ENCODE measurements at regions not wholly inside any gene's neighbourhood (a gene's known extent, or its start where the extent isn't known, plus 50 kb on each side); places are given as distances from the start of the nearest gene placed in this dataset.

DNA sequence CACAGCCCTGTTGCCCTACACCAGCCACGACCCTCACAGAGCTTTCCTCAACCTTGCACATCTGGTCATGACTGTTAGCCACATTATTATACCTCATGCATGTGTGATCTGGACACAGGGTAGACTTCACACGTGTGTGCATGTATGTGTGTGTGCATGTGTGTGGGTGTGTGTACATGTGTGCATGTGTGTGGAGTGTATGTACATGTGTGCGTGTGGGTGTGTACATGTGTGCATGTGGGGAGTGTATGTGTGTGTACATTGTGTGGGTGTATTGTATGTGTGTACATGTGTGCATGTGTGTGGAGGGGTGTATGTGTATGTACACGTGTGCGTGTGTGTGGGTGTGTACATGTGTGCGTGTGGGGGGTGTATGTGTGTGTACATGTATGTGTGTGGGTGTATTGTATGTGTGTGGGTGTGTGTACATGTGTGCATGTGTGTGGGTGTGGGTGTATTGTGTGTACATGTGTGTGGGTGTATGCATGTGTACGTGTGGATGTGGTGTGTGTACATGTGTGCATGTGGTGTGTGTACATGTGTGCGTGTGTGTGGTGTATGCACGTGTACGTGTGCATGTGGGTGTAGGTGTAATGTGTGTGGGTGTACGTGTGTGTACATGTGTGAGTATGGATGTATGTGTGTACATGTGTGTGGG, 130.2 kb downstream of the C16orf95 start:
- H3K4me3 ChIP-seq (ENCODE audit: low read depth, low read length): no peak overlapping the region
- ChIA-PET CTCF (no interaction called here), POLR2A (no interaction called here)
- no peak for DNase-seq (ENCODE audit: low read depth, low spot score)
- TF ChIP-seq, protein P1, sequence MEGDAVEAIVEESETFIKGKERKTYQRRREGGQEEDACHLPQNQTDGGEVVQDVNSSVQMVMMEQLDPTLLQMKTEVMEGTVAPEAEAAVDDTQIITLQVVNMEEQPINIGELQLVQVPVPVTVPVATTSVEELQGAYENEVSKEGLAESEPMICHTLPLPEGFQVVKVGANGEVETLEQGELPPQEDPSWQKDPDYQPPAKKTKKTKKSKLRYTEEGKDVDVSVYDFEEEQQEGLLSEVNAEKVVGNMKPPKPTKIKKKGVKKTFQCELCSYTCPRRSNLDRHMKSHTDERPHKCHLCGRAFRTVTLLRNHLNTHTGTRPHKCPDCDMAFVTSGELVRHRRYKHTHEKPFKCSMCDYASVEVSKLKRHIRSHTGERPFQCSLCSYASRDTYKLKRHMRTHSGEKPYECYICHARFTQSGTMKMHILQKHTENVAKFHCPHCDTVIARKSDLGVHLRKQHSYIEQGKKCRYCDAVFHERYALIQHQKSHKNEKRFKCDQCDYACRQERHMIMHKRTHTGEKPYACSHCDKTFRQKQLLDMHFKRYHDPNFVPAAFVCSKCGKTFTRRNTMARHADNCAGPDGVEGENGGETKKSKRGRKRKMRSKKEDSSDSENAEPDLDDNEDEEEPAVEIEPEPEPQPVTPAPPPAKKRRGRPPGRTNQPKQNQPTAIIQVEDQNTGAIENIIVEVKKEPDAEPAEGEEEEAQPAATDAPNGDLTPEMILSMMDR (IDR thresholded peaks at IDR 0.05; ENCODE audit: insufficient read depth, low read length, missing control alignments): no peak

DNA sequence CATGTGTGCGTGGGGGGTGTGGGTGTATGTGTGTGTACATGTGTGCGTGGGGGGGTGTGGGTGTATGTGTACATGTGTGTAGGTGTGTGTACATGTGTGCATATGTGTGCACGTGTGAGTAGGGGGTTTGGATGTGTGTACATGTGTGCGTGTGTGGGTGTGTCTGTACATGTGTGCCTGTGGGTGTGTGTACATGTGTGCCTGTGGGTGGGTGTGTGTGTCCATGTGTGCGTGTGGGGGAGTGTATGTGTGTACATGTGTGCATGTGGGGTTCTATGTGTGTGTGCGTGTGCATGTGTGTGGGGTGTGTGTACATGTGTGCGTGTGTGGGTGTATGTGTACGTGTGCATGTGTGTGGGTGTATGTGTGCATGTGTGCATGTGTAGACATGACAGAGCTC, 129.1 kb downstream of the C16orf95 start:
- ChIA-PET CTCF (interaction anchor here (4.6 kb wide), 1 partner anchor 14 kb away, joined by 35 read pairs; no protein-coding TSS in a partner anchor), POLR2A (no interaction called here)
- TF ChIP-seq, protein P1 (IDR thresholded peaks at IDR 0.05; ENCODE audit: insufficient read depth, low read length, missing control alignments): no peak
- DNase-seq (ENCODE audit: low read depth, low spot score): no peak
- H3K4me3 ChIP-seq (ENCODE audit: low read depth, low read length): no peak overlapping the region

DNA sequence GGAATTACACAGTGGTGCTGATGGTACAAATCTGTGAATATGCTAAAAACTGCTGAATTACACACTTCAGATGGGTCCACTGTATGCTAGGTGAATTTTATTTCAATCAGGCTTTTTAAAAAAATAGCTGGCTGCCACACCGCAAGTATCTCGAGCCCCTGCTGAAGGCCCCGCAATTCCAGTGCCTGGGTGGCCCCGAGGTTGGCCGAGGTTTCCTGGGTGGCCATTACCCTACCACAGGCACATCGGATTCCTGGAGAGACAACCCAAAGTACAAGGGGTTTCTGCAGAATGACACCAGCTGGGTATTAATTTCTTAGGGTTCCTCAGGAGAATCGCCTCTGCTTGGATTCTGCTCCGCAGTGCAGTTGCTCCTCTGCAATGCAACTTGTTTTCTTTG, 127.8 kb downstream of the C16orf95 start:
- TF ChIP-seq, protein P1 (IDR thresholded peaks at IDR 0.05; ENCODE audit: insufficient read depth, low read length, missing control alignments): no peak
- POLR2A ChIA-PET: no interaction called here

DNA sequence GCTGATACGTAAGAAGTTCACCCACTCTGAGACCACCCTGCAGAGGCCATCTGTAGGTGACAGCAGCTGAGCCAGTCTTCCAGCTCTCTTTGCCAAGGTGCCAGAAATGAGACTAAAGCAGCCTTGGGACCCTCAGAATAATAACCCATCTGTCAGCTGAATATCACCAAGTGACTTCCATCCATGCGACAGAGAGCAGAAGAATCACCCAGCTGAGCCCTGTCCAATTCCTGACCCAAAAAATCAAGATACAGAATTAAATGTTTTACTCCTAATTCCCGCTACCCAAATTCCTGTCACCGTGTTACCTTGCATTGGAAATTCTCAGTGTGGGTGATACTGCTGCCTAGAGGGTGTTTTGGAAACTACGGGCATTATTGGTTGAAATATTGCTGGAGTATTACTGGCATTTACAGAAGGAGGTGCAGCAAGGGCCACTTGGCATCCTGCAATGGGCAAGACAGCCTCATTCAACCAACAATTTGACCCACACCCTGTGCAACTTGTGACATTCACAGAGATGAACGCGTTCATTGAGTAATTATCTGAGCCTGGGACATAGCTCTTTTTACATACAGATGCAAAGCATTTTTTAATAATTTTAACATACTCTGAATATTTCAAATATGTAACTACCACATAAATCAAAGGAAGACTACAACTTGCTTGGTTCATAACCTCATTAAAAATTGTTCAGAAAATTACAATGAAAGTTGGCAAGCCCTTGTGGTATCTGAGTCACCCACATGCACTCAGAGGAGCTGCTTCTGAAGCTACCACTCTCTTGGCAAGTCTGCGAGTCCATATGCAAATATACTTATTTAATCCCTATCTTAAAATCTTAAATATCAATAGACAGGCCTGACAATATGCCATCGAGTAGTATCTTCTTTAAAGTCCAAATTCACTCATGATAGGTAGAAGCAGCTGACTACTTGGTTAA, 126.6 kb downstream of the C16orf95 start:
- TF ChIP-seq, protein P1 (IDR thresholded peaks at IDR 0.05; ENCODE audit: insufficient read depth, low read length, missing control alignments): no peak
- DNase-seq (ENCODE audit: low read depth, low spot score): no peak
- CTCF ChIA-PET: interaction anchor here (0.8 to 4.6 kb wide), 6 partner anchors 12 to 629 kb away, joined by 3 to 35 read pairs (median 6); no protein-coding TSS in a partner anchor
- POLR2A ChIA-PET: interaction anchor here (1.0 kb wide), 1 partner anchor 615 kb away, joined by 5 read pairs; no protein-coding TSS in a partner anchor
- H3K4me3 ChIP-seq (ENCODE audit: low read depth, low read length): no peak overlapping the region

More for the DNA sequence above, 127.8 kb downstream of the C16orf95 start:
- H3K4me3 ChIP-seq (ENCODE audit: low read depth, low read length): no peak overlapping the region
- CTCF ChIA-PET: interaction anchor here (3.1 to 4.6 kb wide), 3 partner anchors 13 to 127 kb away, joined by 9 to 35 read pairs (median 17); no protein-coding TSS in a partner anchor
- no peak for DNase-seq (ENCODE audit: low read depth, low spot score)

DNA sequence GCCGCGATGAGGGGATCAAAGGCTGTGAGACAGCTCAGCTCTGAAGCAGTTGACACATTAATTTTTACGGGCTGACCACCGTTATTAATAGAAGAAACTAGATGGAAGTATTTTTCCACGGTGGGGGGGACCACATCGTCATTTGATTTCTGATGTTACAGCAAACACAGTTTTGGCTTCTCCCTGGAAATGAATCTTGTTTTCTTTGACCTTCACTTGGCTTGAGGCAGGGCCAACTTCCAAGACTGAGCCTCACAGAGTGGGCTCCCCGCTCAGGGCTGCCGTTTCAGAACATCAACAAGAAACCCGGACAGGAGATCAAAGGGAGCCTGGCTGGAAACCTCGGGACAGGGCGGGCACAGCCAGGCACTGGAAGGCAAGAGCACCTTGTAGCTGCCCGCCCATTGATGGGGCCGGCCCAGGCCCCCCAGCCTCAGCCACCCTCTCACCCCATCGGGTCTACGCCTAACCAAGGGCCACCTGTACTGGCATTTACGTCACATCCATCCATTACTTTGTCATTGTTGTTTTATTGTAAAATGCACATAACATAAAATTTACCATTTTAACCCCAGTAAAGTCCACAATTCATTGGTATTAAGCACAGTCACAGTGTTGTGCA, 124.6 kb downstream of the C16orf95 start:
- H3K4me3 ChIP-seq (ENCODE audit: low read depth, low read length): no peak overlapping the region
- ChIA-PET POLR2A (no interaction called here), CTCF (interaction anchor here (0.8 to 4.6 kb wide), 4 partner anchors 9 to 130 kb away, joined by 3 to 35 read pairs (median 10); no protein-coding TSS in a partner anchor)
- TF ChIP-seq, protein P1 (IDR thresholded peaks at IDR 0.05; ENCODE audit: insufficient read depth, low read length, missing control alignments): no peak
- no peak for DNase-seq (ENCODE audit: low read depth, low spot score)
